HG03442 (cell line): ENCODE measurements at regions not wholly inside any gene's neighbourhood (a gene's known extent, or its start where the extent isn't known, plus 50 kb on each side); places are given as distances from the start of the nearest gene placed in this dataset.

Source experiments
- ATAC-seq: cut with Tn5 transposase; IDR thresholded peaks from one replicate; pipeline ENCODE4 v1.9.1; 2021; ENCODE audit warnings: mild to moderate bottlenecking, moderate library complexity; ENCODE audit not compliant: unreplicated experiment

- no peak for ATAC-seq
These were observed 404.7 kb upstream of the TGFBR2 start for GRCh38 chr3:30201715-30202114.

DNA sequence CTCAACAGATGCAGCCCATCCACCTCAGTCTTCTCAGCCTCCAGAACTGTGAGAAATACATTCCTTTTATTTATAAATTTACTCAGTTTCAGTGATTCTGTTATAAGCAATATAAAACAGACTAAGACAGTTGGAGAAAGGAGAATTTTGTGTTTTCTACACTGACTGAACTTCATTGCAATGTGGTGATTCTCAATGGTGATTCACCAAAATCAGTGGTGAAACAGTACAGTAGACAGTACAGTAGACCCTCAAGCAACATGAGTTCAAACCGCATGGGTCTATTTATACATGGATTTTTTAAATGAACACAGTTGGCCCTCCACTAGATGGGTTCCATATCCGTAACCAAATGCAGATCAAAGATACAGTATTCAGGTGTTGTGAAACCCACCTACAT is 403.1 kb upstream of the TGFBR2 start:
- no peak for ATAC-seq

GRCh38 chr3:30204126-30204525 is 402.3 kb upstream of the TGFBR2 start:
- no peak for ATAC-seq

DNA sequence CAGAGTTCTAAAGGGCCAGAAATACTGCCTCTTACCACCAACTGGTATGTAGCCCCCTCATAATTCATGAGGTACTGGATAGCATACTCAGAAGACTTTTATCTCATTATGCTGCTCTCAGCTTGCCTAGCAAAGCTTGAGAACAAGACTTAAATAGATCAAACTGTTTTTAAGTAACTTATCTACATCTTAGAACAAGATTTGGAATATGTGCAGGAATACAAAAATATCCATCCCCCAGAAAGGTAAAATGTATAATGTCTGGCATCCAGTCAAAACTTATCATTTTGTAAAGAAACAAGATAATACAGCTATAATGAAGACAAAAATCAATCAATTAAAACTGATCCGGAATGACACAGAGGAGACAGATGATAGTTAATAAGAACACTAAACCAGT is 400.4 kb upstream of the TGFBR2 start:
- no peak for ATAC-seq

DNA sequence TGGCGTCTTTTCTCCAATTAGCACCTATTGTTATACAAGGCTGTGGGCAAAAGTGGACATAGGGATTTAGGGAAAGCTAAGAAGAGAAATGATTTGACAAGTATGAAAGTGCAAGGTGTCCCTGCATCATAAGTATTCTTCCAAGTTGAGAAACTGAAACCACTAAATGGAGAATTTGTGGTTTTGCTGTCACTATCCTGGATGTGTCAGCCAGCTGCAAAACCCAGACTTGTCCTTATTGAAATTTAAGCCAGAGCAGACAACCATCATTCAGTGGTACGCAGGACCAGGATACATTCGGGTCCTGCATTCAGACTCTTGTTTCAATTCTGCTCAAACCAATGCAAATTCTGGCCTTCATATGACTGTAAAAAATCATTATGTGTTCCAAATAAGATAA is 384.8 kb upstream of the TGFBR2 start:
- no peak for ATAC-seq

DNA sequence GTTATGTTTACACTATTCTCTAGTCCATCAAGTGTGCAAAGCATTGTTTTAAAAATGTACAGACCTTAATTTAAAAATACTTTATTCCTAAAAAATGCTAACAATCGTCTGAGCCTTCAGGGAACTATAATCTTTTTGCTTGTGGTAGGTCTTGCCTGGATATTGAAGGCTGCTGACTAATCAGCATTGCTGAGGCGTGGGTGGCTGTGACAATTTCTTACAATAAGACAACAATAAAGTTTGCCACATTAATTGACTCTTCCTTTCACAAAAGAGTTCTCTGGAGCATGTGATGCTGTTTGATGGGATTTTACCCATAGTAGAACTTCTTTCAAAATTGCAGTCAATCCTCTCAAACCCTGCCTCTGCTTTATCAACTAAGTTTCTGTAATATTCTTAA is 384.0 kb upstream of the TGFBR2 start:
- ATAC-seq = no peak

DNA sequence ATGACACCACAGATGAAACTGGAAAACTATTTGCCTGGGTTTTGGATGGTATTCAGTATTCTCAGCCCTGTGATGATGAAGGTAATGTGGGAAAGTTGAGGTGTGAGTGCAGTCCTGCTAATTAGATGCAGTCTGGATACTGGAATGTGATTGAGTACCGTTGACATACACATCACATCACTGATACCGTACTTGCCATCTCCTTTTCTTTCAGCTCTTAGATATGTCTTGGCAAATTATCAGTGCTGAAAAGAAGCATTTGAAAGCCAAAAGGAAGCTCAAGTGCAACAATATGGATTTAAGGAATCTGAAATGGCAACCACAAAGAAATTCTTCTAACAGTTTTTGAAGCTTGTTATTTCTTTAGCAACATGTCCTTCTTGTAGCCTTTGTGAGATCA is 381.4 kb upstream of the TGFBR2 start:
- no peak for ATAC-seq

- ATAC-seq = no peak
These were observed 379.7 kb upstream of the TGFBR2 start for GRCh38 chr3:30226601-30227151.

DNA sequence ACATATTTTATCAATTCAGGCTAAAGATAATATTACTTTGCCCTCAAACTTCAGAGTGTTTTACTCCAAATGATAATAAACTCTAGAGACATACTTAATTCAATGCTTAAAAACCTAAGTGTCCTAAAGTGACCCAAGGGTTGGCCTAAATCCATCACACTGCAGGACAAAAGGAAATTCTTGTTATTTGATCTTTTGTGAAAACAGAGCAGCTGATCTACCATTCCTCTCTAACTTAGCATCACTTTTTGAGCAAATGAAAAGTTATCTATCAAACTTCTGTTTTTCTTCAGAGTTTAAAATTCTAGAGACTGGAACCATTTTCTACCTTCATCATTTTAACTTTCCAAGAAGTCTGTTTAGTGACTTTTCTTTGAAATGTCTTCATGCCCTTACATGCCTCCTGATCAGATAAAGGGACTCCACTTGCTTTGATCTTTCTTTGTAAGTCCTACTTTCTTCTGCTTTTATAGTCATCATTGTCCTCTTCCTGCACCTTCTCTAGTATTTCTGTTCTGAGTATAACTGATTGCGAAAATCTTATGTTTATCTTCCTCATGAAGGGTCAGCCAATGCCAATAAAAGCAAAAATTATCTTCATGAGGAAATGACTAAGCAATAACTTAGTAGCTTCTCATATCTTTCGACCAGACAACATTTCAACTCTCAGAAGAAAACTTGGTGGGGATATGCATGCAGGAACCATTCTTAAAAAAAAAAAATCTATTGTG is 378.7 kb upstream of the TGFBR2 start:
- ATAC-seq = no peak

GRCh38 chr3:30228302-30228631 is 378.1 kb upstream of the TGFBR2 start:
- no peak for ATAC-seq

DNA sequence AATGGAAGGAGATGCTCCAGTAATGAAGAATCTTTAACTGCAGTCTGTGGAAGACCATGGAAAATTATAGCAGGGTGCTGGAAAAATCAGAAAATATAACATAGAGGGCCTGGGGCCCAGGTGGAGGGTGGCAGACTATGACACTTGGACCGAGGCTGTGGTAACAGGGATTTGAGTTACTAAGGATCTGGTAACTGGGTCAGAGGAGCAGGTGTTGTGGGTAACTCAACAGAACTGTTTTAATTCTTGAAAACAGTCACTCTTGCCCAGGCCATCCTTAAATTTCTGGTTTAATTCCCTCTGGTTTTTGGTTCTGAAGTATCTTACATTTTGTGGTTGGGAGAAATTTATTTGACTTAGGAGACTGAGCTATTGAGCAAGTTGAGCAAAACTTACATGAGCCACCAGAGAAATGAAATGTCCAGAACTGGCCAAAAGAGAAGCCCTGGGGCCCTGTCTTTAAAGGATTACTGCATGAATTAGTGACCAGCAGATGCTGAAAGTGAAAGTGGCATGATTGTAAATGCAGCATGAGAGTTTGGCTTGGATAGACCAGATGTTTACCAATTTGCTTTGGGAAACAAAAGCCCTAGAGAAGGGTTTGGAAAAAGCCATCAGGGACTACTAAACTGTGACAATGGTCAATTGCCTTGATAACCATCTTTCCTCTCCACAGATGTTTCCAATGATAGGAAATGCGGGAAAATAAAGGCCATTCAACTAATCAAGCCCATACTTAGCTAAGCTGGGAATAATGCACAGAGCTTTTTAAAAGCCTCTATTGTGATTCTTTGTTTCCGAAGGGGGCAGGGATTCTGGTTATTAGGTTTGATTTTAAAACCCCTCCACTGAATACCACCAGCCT is 374.9 kb upstream of the TGFBR2 start:
- ATAC-seq = no peak

- no peak for ATAC-seq
These were observed 374.3 kb upstream of the TGFBR2 start for GRCh38 chr3:30232142-30232541.

GRCh38 chr3:30233913-30234646 is 372.3 kb upstream of the TGFBR2 start:
- ATAC-seq = no peak

- no peak for ATAC-seq
These were observed 370.4 kb upstream of the TGFBR2 start for GRCh38 chr3:30236011-30236410.

- ATAC-seq = no peak
These were observed 364.7 kb upstream of the TGFBR2 start for GRCh38 chr3:30241721-30242120.

DNA sequence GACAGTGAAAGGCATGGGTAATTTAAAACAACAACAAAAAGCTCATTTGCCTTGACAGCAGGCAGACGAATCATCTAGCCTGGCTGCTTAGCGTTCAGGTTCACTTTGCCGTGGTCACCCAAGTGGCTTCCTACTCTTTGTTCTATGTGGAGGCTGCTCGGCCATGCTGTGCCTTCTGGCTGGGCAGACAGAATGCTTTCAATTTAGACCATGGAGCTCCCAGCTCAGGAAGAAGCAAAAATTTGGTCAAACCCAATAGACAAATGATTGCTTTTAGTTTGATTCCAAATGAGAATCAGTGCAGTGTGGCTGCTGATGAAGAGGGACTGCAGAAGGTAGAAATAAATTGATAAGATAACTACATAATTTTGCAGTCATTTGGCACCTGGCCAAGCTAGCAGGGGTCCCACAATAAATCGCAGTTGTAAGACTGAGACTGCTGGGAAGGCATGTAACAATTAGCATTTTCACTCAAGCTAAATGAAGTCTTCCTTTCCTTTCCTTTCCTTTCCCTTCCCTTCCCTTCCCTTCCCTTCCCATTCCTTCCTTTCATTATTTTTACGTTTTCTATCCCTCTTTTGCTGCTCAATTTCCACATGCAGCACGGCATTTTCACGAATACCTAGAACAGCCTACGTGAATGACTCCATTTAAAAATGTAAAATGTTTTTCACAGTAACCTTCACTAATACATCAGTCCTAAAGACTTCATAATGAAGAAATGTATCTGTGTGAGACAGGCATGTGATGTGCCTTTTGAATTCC is 360.4 kb upstream of the TGFBR2 start:
- ATAC-seq = no peak

- ATAC-seq = peak; percentile 85
These were observed 358.0 kb upstream of the TGFBR2 start for GRCh38 chr3:30248423-30248822.

- ATAC-seq = no peak
These were observed 353.9 kb upstream of the TGFBR2 start for GRCh38 chr3:30252474-30252873.

GRCh38 chr3:30253832-30254231 is 352.6 kb upstream of the TGFBR2 start:
- ATAC-seq = no peak

GRCh38 chr3:30256474-30256873 is 349.9 kb upstream of the TGFBR2 start:
- no peak for ATAC-seq
